Uterus (tissue), 3 donors: ENCODE measurements at regions not wholly inside any gene's neighbourhood (a gene's known extent, or its start where the extent isn't known, plus 50 kb on each side); places are given as distances from the start of the nearest gene placed in this dataset.

Source experiments
- DNase-seq, 2 donors: peaks; one replicate each; pipeline ENCODE4 v3.0.0-alpha.2; 2019 to 2020
- H3K27ac ChIP-seq, 2 donors: fragments of 200-600 bp; sonication (generic); 1 replicate in 1 of 2; 2 replicates in 1 of 2; pipeline ENCODE4 v1.5.1; 2016 to 2018
- H3K27me3 ChIP-seq, 2 donors: fragments of 200-600 bp; sonication (generic); one replicate each; pipeline ENCODE4 v1.5.1; 2018 to 2019; ENCODE audit warnings: control low read depth in 1 of 2
- H3K36me3 ChIP-seq, 2 donors: fragments of 200-600 bp; sonication (generic); one replicate each; pipeline ENCODE4 v1.5.1; 2019; ENCODE audit warnings: control low read depth in 1 of 2
- H3K4me1 ChIP-seq, 2 donors: fragments of 200-600 bp; sonication (generic); one replicate each; pipeline ENCODE4 v1.5.1; 2018 to 2019; ENCODE audit warnings: control low read depth in 1 of 2
- H3K4me3 ChIP-seq, 2 donors: fragments of 200-600 bp; sonication (generic); 1 replicate in 1 of 2; 2 replicates in 1 of 2; pipeline ENCODE4 v1.5.1; 2018 to 2019; ENCODE audit warnings: mild to moderate bottlenecking in 1 of 2
- H3K9me3 ChIP-seq, 2 donors: fragments of 200-600 bp; sonication (generic); one replicate each; pipeline ENCODE4 v1.5.1; 2019; ENCODE audit warnings: control low read depth in 1 of 2
- POLR2A ChIP-seq, 2 donors: fragments of 450-650 bp; IDR thresholded peaks; one replicate each; pipeline ENCODE4 v1.6.1; 2016; ENCODE audit warnings: antibody characterized with exemption in 2 of 2, mild to moderate bottlenecking in 1 of 2, moderate library complexity in 1 of 2
- intact Hi-C: fragments of 100-400 bp; cut with DNase I; formaldehyde crosslinking; loops from one replicate; pipeline ENCODE4 v1.15.1; 2023; ENCODE audit warnings: low total_unique reads
- TF ChIP-seq, protein P1 (sequence below), 4 experiments: fragments of 200-600 bp in 2 of 4; fragments of 450-650 bp in 2 of 4; sonication (generic) in 2 of 4; IDR thresholded peaks; one replicate each; pipeline ENCODE4 v1.5.1; 2016 to 2019; ENCODE audit warnings: antibody characterized with exemption in 4 of 4, mild to moderate bottlenecking in 2 of 4, moderate library complexity in 1 of 4
- donor health status: DM: yes; HTN: yes; CAD: no.

DNA sequence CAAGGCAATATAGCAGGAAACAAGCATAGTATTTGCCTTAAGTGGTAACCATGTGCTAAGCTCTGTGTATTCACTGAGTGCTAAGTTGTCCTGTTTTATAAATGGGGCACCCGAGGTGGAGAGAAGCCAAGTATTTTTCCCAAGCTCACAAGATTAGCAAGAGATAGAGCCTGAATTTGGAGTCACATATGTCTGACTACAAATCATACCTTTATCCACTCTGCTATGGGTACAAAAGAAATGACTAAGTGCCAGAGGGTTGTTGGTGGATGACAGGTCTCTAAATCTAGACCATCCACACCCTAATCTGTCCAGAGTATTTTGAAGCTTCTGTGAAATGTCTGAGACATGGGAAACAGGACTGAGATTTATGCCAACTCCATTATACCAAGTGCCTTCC is 182.1 kb upstream of the SEL1L start:
- Histone ChIP-seq H3K4me3 (no peak overlapping the region), H3K27ac (no peak overlapping the region), H3K4me1 (no peaks in the 10 kb centered on the region), H3K9me3 (no peaks in the 10 kb centered on the region), H3K36me3 (no peaks in the 10 kb centered on the region), H3K27me3 (no peaks in the 10 kb centered on the region)
- no peak for DNase-seq
- no peak for TF ChIP-seq POLR2A (IDR thresholded peaks at IDR 0.05)
- TF ChIP-seq, protein P1, sequence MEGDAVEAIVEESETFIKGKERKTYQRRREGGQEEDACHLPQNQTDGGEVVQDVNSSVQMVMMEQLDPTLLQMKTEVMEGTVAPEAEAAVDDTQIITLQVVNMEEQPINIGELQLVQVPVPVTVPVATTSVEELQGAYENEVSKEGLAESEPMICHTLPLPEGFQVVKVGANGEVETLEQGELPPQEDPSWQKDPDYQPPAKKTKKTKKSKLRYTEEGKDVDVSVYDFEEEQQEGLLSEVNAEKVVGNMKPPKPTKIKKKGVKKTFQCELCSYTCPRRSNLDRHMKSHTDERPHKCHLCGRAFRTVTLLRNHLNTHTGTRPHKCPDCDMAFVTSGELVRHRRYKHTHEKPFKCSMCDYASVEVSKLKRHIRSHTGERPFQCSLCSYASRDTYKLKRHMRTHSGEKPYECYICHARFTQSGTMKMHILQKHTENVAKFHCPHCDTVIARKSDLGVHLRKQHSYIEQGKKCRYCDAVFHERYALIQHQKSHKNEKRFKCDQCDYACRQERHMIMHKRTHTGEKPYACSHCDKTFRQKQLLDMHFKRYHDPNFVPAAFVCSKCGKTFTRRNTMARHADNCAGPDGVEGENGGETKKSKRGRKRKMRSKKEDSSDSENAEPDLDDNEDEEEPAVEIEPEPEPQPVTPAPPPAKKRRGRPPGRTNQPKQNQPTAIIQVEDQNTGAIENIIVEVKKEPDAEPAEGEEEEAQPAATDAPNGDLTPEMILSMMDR (IDR thresholded peaks at IDR 0.05): no peak
- intact Hi-C loops: no loop called here

DNA sequence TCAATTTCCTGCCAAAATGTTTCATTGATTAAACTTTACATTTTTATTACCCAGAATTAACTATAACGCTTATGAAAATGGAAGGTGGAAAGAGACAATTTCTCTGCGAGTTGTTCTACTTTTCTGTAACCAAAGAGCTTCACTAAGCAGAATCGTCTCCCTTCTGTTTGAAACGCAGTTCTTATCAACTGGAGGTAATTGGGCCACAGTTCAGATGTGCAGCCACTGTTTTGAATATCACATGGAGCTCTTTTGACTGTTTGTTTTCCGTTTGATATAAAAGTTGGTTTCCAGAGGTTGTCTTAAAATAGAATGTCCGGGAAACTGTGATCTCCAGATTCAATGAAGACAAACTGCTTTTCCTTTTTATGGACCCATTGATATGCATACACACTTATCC is 183.3 kb upstream of the SEL1L start:
- intact Hi-C loops: no loop called here
- Histone ChIP-seq H3K36me3 (no peaks in the 10 kb centered on the region), H3K4me1 (no peaks in the 10 kb centered on the region), H3K27ac (no peak overlapping the region), H3K27me3 (no peaks in the 10 kb centered on the region), H3K4me3 (no peak overlapping the region), H3K9me3 (no peaks in the 10 kb centered on the region)
- DNase-seq: no peak
- TF ChIP-seq POLR2A (IDR thresholded peaks at IDR 0.05): no peak
- TF ChIP-seq, protein P1 (IDR thresholded peaks at IDR 0.05): no peak

GRCh38 chr14:81723956-81724355 is 190.3 kb upstream of the SEL1L start:
- Histone ChIP-seq H3K27me3 (no peaks in the 10 kb centered on the region), H3K27ac (no peak overlapping the region), H3K36me3 (no peaks in the 10 kb centered on the region), H3K4me1 (no peaks in the 10 kb centered on the region), H3K4me3 (no peak overlapping the region), H3K9me3 (no peaks in the 10 kb centered on the region)
- intact Hi-C loops: no loop called here
- TF ChIP-seq, protein P1 (IDR thresholded peaks at IDR 0.05): no peak
- DNase-seq: no peak

GRCh38 chr14:81727218-81727617 is 193.6 kb upstream of the SEL1L start:
- no peaks in the 10 kb centered on the region for H3K36me3 ChIP-seq
- no peak for DNase-seq
- TF ChIP-seq, protein P1 (IDR thresholded peaks at IDR 0.05): no peak
- TF ChIP-seq POLR2A (IDR thresholded peaks at IDR 0.05): no peak
- no peaks in the 10 kb centered on the region for H3K4me1 ChIP-seq
- H3K4me3 ChIP-seq: no peak overlapping the region
- H3K27me3 ChIP-seq: no peaks in the 10 kb centered on the region
- no peaks in the 10 kb centered on the region for H3K9me3 ChIP-seq
- no peak overlapping the region for H3K27ac ChIP-seq
- intact Hi-C loops: no loop called here

DNA sequence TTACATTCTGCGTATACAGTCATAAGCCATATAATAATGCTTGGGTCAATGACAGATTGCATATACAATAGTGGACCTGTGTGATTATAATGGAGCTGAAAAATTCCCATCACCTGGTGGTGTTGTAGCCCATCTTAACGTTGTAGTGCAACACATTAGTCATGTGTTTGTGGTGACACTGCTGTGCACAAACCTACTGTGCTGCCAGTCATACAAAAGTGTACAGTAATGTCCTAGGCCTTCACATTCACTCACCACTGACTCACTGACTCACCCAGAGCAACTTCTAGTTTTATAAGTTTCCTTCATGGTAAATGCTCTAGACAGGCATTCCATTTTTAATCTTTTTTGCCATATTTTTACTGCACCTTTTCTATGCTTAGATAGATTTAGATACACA is 194.8 kb upstream of the SEL1L start:
- no peak for DNase-seq
- Histone ChIP-seq H3K27ac (no peak overlapping the region), H3K27me3 (no peaks in the 10 kb centered on the region), H3K36me3 (no peaks in the 10 kb centered on the region), H3K9me3 (no peaks in the 10 kb centered on the region), H3K4me1 (no peaks in the 10 kb centered on the region), H3K4me3 (no peak overlapping the region)
- intact Hi-C loops: no loop called here
- TF ChIP-seq, protein P1 (IDR thresholded peaks at IDR 0.05): no peak
- TF ChIP-seq POLR2A (IDR thresholded peaks at IDR 0.05): no peak
